Skeletal muscle cell (primary cell): ENCODE measurements at regions not wholly inside any gene's neighbourhood (a gene's known extent, or its start where the extent isn't known, plus 50 kb on each side); places are given as distances from the start of the nearest gene placed in this dataset.
A peak's percentile ranks its signal among the peaks of the same experiment; 100 is the strongest.

ENCODE experiments used
- DNase-seq: peaks from one replicate; pipeline ENCODE4 v3.0.0-alpha.2; 2010; ENCODE audit warnings: low read depth
- H3K4me3 ChIP-seq: 2 replicates; pipeline ENCODE4 v1.5.1; 2011; ENCODE audit warnings: low read depth, mild to moderate bottlenecking, control low read depth, low read length, moderate library complexity

DNA sequence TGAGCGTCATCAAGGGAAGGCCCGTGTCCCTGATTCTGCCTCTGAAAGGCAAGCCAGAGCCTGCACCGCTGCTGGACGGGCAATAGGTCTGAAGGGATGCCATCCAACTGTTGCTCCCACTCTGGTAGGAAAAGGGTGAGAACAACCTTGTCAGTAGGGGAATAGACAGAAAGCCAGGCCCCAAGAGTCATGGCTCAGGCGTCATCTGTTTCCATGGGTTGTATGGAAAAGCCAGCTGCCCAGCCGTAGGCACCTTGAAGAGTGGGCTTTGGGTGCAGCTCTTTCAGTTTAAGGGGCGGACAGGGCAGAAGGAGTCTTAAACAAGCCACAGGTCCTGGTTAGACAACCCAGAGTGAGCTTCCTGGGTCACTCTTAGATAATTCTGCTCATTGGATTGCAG lies 66.5 kb downstream of the RNF6 start:
- no peak for DNase-seq
- no peak overlapping the region for H3K4me3 ChIP-seq

DNA sequence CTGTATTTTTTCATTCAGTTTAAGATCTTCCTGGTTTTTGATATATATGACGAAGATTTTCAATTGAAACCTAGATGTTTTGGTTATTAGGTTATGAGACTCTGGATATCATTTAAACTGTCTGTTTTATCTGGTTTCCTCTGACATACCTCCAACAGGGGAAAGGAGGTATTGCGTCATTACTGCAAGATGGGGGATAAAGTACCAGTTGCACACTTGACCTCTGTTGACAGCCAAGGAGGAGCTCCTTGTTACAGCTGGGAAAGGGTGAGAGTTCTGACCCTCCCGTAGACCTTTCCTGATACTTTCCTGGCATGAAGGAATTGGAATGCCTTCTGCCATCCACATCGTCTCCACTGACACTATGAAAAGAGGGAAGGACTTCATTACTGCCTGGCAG lies 82.0 kb upstream of the SHISA2 start:
- DNase-seq: no peak
- no peak overlapping the region for H3K4me3 ChIP-seq

DNA sequence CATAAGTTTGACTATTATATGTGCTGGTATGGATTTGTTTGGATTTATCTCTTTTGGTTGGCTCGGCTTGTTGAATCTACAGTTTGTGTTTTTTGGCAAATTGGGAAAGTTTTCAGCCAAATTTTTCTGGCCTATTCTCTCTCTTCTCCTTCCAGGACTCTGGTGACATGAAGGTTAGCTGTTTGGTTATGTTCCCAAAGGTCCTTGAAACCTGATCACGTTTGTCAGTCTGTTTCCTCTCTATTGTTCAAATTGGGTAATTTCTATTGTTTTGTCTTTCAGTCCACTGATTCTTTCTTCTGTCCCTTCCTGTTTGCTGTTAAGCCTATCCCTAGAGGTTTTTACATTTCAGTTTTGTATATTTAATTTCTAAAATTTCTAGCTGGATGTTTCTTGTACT lies 81.5 kb upstream of the SHISA2 start:
- no peak overlapping the region for H3K4me3 ChIP-seq
- DNase-seq: no peak

DNA sequence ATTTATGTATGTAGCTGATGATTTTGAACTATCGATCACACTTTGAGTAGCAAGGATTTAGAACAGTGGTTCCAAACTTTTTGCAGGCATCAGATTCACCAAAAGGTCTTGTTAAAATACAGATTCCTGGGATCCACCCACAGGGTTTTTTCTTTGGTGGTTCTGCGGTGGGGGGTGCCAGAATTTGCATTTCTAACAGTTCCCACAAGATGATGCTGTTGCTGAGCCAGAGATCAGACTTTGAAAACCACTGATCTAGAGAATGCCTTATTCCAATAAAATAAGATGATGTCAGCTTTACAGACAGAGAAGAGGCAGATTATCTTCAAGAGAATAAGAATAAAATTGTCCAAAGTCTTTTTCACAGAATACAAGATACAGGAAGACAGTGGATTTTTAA lies 80.9 kb upstream of the SHISA2 start:
- peak; percentile 3 for DNase-seq

DNA sequence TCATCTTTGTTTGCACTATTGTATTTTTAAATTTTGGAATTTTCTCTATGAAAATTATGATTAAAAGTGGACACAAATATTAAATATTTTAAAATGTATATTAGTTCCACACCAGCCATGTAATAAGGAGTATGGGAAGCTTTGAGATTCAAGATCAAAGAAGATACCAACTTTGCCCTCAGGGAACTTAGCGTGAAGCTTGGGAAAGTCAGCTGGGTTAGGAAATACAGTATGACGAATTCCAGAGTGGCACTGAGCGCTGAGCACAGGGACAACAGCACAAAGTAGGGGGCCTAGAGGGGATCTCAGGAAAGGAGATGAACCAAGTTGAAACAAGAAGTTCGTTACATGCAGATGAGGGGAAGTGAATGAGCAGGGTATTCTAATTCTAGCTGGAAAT lies 76.9 kb upstream of the SHISA2 start:
- DNase-seq: no peak
- H3K4me3 ChIP-seq: no peak overlapping the region

More for the DNA sequence above, 80.9 kb upstream of the SHISA2 start:
- no peak overlapping the region for H3K4me3 ChIP-seq

DNA sequence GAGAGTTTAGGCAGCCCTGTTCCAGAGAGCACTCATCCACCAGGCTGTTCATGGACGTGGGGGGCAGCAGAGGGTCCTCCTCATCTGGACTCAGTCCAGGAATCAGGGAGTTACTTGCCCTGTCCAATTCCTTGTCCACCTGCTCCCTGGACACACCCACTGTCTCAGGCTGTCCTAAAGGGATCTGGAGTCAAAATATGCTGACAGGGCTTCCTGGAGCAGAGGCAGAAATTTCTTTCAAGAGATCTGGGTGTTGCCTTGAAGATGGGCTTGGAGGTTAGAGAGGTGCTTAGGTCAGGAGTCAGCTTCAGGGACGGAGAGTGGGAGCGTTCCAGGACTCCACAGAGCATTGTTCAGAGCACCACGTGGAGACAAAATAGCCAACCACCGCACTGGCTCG lies 65.8 kb upstream of the SHISA2 start:
- H3K4me3 ChIP-seq: no peak overlapping the region
- DNase-seq: no peak

DNA sequence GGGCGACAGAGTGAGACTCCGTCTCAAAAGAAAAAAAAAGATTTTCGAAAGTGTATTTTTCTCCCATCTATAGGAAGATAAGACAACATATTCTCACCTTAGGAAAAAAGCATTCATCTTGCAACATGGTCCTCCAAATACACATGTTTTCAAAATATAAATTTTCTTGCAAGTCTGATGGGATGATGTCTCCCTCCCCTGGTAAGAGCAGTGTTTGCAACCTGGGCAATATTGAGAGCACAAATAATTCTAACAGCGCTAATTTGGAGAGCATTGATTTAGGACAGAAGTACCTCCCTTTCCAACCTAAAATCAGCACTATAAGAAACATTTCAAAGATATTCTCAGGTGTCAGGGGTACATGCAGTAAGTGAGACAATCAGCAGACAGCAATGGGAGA lies 61.0 kb upstream of the SHISA2 start:
- H3K4me3 ChIP-seq: no peak overlapping the region
- DNase-seq: no peak

DNA sequence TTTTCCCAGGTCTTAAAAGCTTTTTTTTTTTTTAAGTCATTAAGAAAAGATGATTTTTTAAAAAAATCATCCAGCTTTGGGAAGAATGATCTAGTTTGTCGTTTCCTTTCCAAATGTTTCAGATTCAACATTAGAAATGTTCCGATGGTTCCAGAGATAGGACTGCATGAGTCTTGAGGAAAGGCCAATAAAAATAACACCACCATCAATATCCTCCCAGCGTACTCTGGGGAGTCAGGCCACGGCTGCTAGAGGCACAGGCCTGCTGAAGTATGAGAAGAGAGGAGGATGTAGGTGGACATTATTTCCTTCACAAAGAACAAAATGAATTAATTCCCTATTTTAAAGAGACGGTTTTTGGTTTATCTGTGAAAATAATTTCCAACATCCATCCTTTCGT lies 60.0 kb upstream of the SHISA2 start:
- no peak overlapping the region for H3K4me3 ChIP-seq
- no peak for DNase-seq
